DMS153 (cell line): ENCODE measurements at regions not wholly inside any gene's neighbourhood (a gene's known extent, or its start where the extent isn't known, plus 50 kb on each side); places are given as distances from the start of the nearest gene placed in this dataset.
"Not testable (repeated sequence)": the region's sequence is repeated elsewhere in the genome, so short reads cannot be mapped to it uniquely, and the experiment has no call there.

ENCODE experiments used
- DNase-seq: peaks from one replicate; lab custom pipeline; 2025; lab: John Stamatoyannopoulos, UW

DNA sequence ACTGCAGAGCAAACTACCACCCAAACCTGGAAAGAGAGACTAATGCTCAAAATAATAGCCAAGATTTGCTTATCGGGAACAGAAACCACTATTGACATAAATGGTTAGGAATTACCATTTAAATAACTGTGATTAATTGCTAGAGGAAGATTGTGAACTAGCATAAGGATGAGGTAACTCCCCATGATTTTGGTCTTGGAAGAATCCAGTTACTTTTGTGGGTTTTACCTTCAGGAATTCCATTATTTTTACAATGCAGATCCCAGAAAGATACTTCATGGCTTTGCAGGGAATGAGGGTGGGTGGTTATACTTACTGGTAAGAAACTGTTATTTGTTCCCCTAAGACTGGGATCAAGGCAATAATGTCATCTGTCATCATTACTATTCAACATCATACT lies 652.9 kb upstream of the FLRT2 start:
- no peak for DNase-seq

- no peak for DNase-seq
Measured at GRCh38 chr14:84882830-84883229, 647.1 kb upstream of the FLRT2 start.

DNA sequence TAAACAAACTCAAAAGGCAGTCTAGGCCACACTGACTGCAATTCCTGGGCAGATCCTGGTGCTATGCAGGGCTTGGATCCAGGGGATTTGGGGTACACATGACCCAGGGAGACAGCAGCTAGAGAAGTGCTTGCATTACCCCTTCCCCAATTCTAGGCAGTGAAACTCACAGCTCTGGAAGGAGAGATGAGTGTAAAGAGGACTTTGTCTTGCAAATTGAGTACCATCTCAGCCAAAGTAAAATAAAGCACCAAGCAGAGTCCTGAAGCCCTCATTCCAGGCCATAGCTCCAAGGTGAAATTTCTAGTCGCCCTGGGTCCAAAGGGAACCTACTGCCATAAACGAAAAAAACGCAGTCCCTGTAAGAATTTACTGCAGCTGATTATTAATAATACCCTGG lies 644.9 kb upstream of the FLRT2 start:
- DNase-seq, result no peak

GRCh38 chr14:84891404-84891803 lies 638.5 kb upstream of the FLRT2 start:
- no peak for DNase-seq

- DNase-seq, result peak; percentile 76
Measured at GRCh38 chr14:84894254-84894653, 635.7 kb upstream of the FLRT2 start.

GRCh38 chr14:84922370-84922769 lies 607.6 kb upstream of the FLRT2 start:
- no peak for DNase-seq

DNA sequence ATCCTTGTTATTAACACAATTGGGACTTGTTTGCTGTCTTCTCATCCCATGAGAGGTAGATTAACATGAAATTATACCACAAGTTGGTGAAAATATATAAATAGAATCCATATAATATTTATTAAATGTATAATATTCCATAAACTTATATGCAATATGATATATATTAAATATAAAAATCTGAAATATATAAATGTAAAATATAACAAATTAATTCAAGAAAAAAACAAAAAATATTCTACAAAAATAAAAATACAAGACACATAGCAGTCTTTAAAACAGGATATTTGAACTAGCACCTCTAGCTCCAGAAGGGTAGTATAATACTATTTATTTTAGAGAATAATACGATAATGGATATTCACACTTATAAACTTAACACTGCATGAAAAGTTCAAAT lies 603.3 kb upstream of the FLRT2 start:
- no peak for DNase-seq

- peak; percentile 53 for DNase-seq
Measured at GRCh38 chr14:84927096-84927827, 602.7 kb upstream of the FLRT2 start.

DNA sequence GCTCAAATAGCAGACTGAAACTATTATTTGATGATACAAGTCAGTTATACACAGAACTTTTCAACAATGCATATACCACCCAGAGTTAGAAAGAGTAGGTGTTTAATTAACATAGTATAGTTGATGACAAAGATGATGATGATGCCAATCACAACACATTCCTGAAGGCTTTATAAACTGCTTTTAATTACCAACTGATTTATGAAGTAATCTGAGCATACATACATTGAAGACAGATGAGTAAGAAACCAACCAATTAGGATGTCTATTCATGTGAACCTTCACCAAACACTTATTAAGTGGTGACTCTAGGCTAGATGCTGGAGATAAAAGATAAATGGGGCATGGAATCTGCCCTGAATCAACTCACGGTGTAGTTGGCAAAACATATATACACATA lies 600.9 kb upstream of the FLRT2 start:
- DNase-seq, result no peak

DNA sequence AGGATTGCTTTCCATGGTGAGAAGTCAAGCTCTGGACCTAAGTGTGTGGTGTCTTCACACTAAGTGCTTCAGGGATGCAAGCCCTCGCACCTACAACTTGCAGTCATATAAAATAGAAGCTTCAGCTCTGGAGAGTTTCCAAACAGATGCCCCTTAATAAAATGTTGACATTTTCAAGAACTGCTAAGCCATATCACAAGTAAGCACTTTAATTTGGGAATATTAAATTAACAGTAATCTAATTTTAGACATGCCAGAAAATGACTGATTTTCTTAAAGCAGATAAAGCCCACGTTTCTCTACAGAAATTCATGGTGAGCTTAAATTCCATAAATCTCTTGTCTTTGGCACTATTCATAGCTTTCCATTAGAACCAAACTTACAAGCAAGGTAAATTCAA lies 600.1 kb upstream of the FLRT2 start:
- DNase-seq, result no peak

DNA sequence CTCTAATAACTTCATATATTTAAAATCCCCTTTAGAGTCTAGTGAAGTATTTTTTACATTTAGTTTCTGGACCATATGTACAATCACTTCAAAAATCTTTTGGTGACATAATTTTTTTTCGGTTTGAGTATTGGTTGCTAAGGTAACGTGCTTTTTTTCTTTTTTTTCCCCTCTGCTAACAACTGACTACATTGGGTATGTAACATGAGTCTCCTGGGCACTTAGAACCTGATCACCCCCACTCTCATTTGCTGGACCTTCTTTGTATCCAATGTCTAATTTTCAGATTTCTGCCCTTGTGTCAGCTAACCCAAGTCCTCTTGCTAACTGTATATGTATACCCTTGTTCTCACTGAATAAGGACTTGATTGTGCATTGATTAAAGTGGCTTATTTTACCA lies 592.9 kb upstream of the FLRT2 start:
- DNase-seq, result no peak

- no peak for DNase-seq
Measured at GRCh38 chr14:84937449-84937848, 592.5 kb upstream of the FLRT2 start.

DNA sequence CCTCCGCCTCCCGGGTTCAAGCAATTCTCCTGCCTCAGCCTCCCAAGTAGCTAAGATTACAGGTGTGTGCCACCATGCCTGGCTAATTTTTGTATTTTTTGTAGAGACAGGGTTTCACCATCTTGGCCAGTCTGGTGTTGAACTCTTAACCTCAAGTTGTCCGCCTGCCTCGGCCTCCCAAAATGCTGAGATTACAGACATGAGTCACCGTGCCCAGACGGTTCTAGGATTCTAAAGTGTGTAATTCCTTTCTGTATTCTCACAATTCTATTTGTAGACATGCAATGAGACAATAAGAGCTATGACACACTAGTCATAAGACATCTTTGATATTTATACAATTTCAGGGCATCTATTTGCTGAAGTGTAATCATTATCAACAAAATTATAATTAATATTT lies 585.0 kb upstream of the FLRT2 start:
- not testable (repeated sequence) for DNase-seq

- DNase-seq, result no peak
Measured at GRCh38 chr14:84959851-84960520, 570.0 kb upstream of the FLRT2 start.

DNA sequence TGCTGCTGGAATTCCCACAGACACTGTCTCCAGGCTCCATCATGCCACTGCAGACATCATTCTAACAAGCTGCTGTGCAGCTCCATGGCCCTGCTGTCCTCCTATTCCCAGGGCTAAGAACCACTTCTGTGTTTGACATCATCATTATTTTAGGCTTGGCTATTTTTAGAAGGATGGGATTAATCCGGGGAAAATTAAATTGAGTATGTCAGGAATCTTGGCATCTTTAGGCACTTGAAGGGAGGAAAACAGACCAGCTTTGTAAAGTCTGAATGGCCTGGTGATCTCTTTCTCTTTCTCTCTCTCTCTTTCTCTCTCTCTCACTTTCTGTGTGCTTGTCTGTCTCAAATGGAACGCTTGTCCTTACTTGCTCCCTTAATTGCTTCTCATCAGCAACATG lies 568.3 kb upstream of the FLRT2 start:
- peak; percentile 13 for DNase-seq

DNA sequence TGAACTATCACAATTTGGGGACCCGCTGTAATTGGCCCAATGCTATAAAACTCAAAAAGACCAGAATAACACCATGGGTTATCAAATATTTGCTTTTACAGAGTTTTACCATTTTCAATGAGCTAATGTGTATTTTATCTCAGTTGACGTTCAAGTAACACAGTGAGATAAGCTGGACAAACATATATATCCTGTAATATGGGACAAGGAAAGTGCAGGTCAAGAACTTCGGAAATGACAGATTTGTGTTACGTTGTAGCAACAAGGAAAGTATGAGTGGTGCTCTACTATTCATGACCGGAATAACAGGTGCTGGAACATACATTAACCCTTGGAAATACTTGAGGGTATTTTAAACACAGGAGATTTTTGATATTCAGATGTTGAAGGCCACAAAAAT lies 566.4 kb upstream of the FLRT2 start:
- DNase-seq, result no peak

DNA sequence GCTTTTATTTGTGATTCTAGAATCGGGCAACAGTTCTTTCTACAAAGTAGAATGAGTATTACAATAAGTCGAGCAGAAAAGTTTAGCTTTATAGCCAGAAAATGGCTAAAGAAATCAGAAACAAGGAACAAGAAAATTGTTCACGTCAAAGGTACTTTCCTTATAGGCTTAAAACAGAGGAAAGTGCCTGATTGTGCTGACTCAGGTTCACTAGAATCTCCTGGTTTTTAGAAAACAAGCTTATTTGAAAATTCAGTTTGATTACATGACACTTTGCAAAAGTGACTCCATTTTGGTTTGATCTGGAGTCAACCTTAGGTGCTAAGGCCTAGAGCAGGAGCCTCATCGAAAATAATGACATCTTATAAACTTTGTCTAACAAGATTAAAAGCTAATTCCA lies 564.7 kb upstream of the FLRT2 start:
- no peak for DNase-seq

- DNase-seq, result no peak
Measured at GRCh38 chr14:84969501-84969900, 560.4 kb upstream of the FLRT2 start.

DNA sequence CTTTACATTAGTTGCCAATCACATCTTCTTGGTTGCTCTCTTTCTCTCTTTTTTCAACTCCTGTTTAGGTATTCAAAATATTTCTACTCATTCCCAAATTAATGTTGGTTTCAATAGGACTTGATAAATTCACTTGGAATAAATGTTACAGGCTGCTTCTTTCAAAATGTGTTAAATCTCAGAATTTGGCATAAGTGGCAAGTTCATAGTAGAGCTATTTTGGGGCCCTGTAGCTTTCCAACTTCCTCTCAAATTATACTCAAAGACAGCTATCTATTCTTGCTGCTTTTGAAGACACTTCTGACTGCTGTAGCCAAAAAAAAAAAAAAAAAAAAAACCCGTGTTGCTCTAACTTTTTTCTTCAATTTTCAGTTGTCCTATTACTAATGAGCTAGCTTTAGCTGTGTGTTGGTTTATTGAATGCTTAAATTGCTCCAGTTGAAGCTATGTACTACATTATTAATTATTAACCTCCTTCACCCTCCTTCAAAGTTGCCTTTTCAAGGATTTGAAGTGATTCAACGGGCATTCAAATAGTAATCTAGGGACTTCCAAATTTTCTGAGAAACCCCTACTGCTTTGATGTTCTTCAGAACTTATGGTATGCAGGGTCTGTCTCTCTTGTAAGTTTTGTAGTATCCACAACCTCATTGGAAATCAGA lies 554.6 kb upstream of the FLRT2 start:
- no peak for DNase-seq

DNA sequence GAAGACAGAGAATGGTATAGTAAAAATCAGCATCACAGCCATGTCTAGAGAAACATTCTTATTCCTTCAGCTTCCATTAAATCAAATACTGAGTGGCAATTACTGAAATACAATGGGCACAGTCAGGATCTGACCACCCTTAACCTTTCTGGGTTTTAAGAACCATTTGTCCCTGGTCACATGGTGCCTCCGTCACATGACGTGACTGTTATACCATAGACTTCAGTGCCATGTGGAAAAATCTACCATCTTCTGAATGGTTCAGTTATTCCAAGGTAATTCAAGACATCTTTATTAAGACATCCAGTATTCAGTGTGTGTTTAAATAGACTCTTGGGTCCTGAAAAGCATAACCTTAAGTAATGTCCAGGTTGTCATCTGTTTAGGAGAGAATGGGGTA lies 553.1 kb upstream of the FLRT2 start:
- no peak for DNase-seq

GRCh38 chr14:84987042-84987441 lies 542.9 kb upstream of the FLRT2 start:
- DNase-seq, result no peak

GRCh38 chr14:84988357-84988756 lies 541.6 kb upstream of the FLRT2 start:
- no peak for DNase-seq

- DNase-seq, result no peak
Measured at GRCh38 chr14:84991021-84991420, 538.9 kb upstream of the FLRT2 start.
